HUES48 (cell line): ENCODE measurements at regions not wholly inside any gene's neighbourhood (a gene's known extent, or its start where the extent isn't known, plus 50 kb on each side); places are given as distances from the start of the nearest gene placed in this dataset.

ENCODE experiments used
- H3K27ac ChIP-seq: one replicate; pipeline ENCODE4 v1.7.0; 2013; ENCODE audit warnings: low read depth, low read length, inconsistent platforms
- H3K27me3 ChIP-seq: 2 replicates; pipeline ENCODE4 v1.6.1; 2013; ENCODE audit warnings: mild to moderate bottlenecking, low read length; ENCODE audit not compliant: control insufficient read depth, insufficient read depth
- H3K36me3 ChIP-seq: 2 replicates; pipeline ENCODE4 v1.6.1; 2013; ENCODE audit warnings: low read length; ENCODE audit not compliant: control insufficient read depth, insufficient read depth
- H3K4me1 ChIP-seq: 2 replicates; pipeline ENCODE4 v1.6.1; 2013; ENCODE audit warnings: mild to moderate bottlenecking, low read length; ENCODE audit not compliant: control insufficient read depth, insufficient read depth
- H3K4me3 ChIP-seq: 2 replicates; pipeline ENCODE4 v1.5.1; 2013; ENCODE audit warnings: mild to moderate bottlenecking, low read depth, low read length
- H3K9ac ChIP-seq: 2 replicates; pipeline ENCODE4 v1.6.1; 2013; ENCODE audit warnings: mild to moderate bottlenecking, low read depth, low read length, moderate library complexity
- H3K9me3 ChIP-seq: 2 replicates; pipeline ENCODE4 v1.6.1; 2013; ENCODE audit warnings: low read length; ENCODE audit not compliant: control insufficient read depth, insufficient read depth

GRCh38 chr20:40808936-40809335 is 119.9 kb upstream of the MAFB start:
- Histone ChIP-seq H3K27ac (no peak overlapping the region), H3K9ac (no peak overlapping the region), H3K9me3 (no peaks in the 10 kb centered on the region), H3K36me3 (no peaks in the 10 kb centered on the region), H3K27me3 (no peaks in the 10 kb centered on the region), H3K4me1 (no peaks in the 10 kb centered on the region), H3K4me3 (no peak overlapping the region)

- Histone ChIP-seq H3K36me3 (no peaks in the 10 kb centered on the region), H3K9ac (no peak overlapping the region), H3K9me3 (no peaks in the 10 kb centered on the region), H3K27ac (no peak overlapping the region), H3K4me3 (no peak overlapping the region), H3K27me3 (no peaks in the 10 kb centered on the region), H3K4me1 (no peaks in the 10 kb centered on the region)
These were observed 120.3 kb upstream of the MAFB start for GRCh38 chr20:40809361-40809760.

- H3K9ac ChIP-seq = no peak overlapping the region
- no peaks in the 10 kb centered on the region for H3K27me3 ChIP-seq
- H3K36me3 ChIP-seq = no peaks in the 10 kb centered on the region
- no peak overlapping the region for H3K4me3 ChIP-seq
- H3K27ac ChIP-seq = no peak overlapping the region
- no peaks in the 10 kb centered on the region for H3K9me3 ChIP-seq
- no peaks in the 10 kb centered on the region for H3K4me1 ChIP-seq
These were observed 121.4 kb upstream of the MAFB start for GRCh38 chr20:40810332-40811000.

DNA sequence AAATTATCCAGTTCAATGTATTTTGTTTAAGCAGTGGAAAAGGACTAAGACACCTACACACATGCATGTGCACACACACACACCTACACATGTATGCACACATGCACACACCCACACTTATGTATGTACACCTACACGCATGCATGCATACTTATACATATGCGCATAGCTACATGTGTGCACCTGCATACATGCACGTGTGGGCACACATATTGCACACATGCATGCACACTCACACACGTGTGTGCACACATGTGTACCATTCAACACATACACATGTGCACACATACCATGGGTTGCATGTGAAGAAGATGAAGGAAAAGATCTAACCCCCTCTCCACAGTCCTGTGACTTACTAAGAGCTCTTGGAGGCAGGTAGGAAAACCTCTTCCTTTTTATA is 122.0 kb upstream of the MAFB start:
- Histone ChIP-seq H3K27ac (no peak overlapping the region), H3K4me1 (no peaks in the 10 kb centered on the region), H3K4me3 (no peak overlapping the region), H3K9ac (no peak overlapping the region), H3K27me3 (no peaks in the 10 kb centered on the region), H3K9me3 (no peaks in the 10 kb centered on the region), H3K36me3 (no peaks in the 10 kb centered on the region)

DNA sequence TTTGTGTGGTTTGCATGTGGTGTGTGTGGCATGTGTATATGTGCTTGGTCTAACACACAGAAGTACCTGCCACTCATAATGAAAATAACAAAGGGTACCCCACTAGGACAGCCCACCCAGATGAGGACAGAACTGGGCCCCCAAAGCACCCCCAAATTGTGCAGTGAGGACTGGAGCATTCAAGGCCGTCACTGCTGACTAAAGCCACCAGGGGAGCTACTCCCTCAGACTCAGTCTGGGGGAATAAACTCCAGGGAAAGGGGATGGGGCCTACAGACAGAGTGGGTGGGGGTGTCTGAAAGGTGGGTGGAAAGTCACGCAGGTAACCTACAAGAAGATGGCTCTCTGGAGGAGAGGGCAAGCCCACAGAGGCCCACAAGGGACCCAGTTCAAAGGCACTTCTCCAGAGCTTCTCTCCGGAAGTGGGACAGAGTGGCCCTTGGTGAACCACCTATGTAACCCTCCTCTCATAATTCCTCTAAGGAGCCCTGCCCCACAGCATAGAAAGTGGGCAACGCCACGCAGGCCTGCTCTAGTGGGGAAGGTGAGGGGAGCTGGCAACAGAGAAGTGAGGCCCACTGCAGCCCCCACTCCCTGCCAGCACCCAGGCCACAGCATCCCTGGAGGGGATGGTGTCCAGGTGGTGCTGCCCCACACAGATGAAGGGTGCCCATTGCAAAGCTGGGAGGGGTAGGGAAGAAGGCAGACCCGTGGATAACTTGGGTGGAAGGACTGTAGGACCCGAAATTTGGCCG is 122.8 kb upstream of the MAFB start:
- H3K4me1 ChIP-seq = no peaks in the 10 kb centered on the region

GRCh38 chr20:40812415-40812925 is 123.4 kb upstream of the MAFB start:
- no peaks in the 10 kb centered on the region for H3K4me1 ChIP-seq
- H3K9me3 ChIP-seq = no peaks in the 10 kb centered on the region
- no peak overlapping the region for H3K9ac ChIP-seq
- no peak overlapping the region for H3K27ac ChIP-seq
- H3K36me3 ChIP-seq = no peaks in the 10 kb centered on the region
- H3K4me3 ChIP-seq = no peak overlapping the region
- H3K27me3 ChIP-seq = no peaks in the 10 kb centered on the region

More for the DNA sequence above, 122.8 kb upstream of the MAFB start:
- no peaks in the 10 kb centered on the region for H3K9me3 ChIP-seq
- no peak overlapping the region for H3K4me3 ChIP-seq
- H3K9ac ChIP-seq = no peak overlapping the region
- no peak overlapping the region for H3K27ac ChIP-seq
- H3K27me3 ChIP-seq = no peaks in the 10 kb centered on the region
- no peaks in the 10 kb centered on the region for H3K36me3 ChIP-seq

GRCh38 chr20:40813029-40813431 is 124.0 kb upstream of the MAFB start:
- no peaks in the 10 kb centered on the region for H3K9me3 ChIP-seq
- H3K27me3 ChIP-seq = no peaks in the 10 kb centered on the region
- no peaks in the 10 kb centered on the region for H3K36me3 ChIP-seq
- no peaks in the 10 kb centered on the region for H3K4me1 ChIP-seq
- H3K4me3 ChIP-seq = no peak overlapping the region
- no peak overlapping the region for H3K9ac ChIP-seq
- H3K27ac ChIP-seq = no peak overlapping the region

DNA sequence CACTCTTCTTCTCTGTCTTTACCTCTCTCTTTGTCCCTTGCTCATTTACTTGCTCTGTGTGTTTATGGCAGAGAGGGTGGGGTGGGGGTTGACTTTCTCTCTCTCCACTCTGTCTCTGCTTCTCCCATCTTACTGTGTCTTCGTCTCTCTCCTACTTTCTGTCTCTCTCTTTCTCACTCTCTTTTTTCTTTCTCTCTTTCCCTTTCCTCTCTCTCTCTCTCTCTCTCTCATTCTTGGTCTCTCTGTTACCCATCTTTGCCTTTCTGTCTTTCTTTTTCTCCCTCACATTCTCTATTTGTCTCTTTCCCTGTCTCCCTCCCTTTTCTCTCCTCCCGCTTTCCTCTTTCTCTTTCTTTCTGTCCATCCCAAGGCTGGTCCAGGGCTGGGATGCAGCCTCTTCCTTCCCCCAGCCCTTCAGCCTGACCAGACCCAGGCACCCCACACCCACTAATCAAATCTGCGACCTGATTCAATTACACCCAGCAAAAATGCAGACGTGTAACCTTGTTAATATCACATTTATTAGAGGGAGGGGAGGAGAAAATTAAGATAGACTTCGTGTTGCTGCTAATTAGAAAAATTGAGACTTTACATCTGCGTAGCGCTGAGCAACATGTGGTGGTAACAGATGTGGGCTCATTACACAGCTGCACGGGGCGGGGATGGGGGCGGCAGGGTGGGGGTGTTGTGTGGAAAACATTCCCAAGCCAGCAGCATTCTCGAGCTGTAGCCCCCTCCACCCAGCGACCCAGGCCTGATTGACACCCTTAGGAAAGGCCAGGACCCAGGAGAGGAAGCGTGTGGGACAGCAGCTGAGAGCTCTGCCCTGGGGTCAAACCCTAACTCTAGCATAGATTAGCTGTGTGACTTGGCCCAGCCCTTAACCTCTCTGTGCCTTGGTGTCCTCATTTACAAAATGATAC is 124.9 kb upstream of the MAFB start:
- H3K9me3 ChIP-seq = no peaks in the 10 kb centered on the region
- no peaks in the 10 kb centered on the region for H3K27me3 ChIP-seq
- H3K4me1 ChIP-seq = no peaks in the 10 kb centered on the region
- no peak overlapping the region for H3K27ac ChIP-seq
- no peak overlapping the region for H3K4me3 ChIP-seq
- no peak overlapping the region for H3K9ac ChIP-seq
- H3K36me3 ChIP-seq = no peaks in the 10 kb centered on the region

DNA sequence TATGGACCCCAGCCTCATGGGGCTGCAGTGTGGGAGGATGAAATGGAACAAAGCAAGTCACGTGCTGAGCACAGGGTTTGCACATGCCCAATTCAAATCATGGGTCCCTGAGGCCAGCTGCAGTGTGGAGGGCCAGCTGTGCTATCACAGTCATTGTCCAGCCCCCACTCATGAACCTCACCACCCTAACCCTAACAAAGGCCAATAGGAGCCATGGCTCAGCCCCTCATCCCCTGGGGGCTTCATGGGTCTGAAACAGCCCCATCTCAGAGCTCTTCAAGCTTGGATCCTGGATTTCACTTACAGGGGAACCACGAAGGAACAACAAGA is 125.6 kb upstream of the MAFB start:
- no peak overlapping the region for H3K27ac ChIP-seq
- H3K9ac ChIP-seq = no peak overlapping the region
- H3K36me3 ChIP-seq = no peaks in the 10 kb centered on the region
- no peaks in the 10 kb centered on the region for H3K9me3 ChIP-seq
- no peaks in the 10 kb centered on the region for H3K4me1 ChIP-seq
- H3K27me3 ChIP-seq = no peaks in the 10 kb centered on the region
- no peak overlapping the region for H3K4me3 ChIP-seq

DNA sequence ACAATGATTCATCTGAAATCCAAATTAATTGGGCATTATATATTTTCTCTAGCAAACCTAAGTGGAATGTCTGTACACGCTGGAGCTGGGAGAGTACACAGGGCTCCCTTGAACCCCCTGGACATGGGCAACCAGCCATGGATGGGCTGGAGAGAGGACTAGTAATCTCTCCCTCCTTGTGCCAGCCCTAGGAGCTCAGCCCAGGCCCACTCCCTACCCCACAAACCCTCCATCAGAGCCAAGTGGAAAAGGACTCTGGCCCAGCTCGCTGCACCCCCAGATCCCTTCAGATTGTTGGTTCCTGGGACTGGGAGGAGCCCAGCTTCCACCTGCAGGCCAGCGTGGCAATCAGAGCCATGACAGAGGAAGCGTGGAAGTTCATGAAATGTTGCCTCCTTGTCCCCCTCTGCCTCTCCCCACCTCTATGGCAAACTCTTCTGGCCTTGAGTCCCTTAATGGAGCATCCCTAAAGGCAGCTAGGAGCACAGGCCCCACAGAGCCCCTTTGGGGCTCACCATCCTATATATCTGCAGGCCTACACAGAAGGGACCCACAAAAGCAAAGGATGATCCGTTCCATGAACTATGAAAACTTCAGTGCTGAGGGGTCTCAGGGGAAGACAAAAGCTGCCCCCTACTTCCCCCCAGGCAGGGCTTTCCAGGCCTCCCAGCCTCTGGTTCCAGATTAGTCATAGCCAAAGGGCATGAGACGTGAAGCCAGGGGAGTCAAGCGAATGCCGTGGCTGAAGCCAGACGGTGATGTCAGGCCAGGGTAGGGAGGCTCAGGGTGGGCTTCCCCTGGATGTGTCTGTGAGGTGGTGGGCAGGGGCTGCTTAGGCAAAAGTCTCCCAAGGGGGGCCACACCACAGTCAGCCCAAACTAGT is 126.4 kb upstream of the MAFB start:
- H3K27ac ChIP-seq = no peak overlapping the region
- H3K4me1 ChIP-seq = no peaks in the 10 kb centered on the region
- H3K9me3 ChIP-seq = no peaks in the 10 kb centered on the region
- H3K36me3 ChIP-seq = no peaks in the 10 kb centered on the region
- H3K27me3 ChIP-seq = no peaks in the 10 kb centered on the region
- no peak overlapping the region for H3K9ac ChIP-seq
- H3K4me3 ChIP-seq = no peak overlapping the region
